GM12874 (cell line): ENCODE measurements at regions not wholly inside any gene's neighbourhood (a gene's known extent, or its start where the extent isn't known, plus 50 kb on each side); places are given as distances from the start of the nearest gene placed in this dataset.

Experiments
- TF ChIP-seq, protein P1 (sequence below): IDR thresholded peaks from 2 replicates; pipeline ENCODE4 v1.5.1; 2011; ENCODE audit warnings: low read depth, mild to moderate bottlenecking, control low read depth, low read length, moderate library complexity; ENCODE audit not compliant: insufficient read depth

DNA sequence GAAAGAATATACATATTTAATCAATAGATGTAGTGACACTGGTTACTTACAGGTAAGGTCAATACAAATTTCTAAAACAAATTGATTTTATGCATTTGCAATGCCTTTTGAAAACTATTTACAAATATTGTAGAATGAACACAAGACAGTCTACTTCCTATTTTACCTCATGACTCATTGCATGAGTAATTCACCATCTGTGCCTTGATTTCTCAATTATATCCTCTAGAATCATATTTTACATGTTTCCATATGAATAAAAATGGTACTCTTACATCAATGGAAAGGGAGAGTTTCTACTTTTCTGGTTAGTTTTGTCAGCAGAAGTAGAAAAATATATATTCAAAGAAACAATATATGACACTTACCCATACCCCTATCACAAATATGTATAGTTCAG lies 203.8 kb upstream of the CDH7 start:
- TF ChIP-seq, protein P1, sequence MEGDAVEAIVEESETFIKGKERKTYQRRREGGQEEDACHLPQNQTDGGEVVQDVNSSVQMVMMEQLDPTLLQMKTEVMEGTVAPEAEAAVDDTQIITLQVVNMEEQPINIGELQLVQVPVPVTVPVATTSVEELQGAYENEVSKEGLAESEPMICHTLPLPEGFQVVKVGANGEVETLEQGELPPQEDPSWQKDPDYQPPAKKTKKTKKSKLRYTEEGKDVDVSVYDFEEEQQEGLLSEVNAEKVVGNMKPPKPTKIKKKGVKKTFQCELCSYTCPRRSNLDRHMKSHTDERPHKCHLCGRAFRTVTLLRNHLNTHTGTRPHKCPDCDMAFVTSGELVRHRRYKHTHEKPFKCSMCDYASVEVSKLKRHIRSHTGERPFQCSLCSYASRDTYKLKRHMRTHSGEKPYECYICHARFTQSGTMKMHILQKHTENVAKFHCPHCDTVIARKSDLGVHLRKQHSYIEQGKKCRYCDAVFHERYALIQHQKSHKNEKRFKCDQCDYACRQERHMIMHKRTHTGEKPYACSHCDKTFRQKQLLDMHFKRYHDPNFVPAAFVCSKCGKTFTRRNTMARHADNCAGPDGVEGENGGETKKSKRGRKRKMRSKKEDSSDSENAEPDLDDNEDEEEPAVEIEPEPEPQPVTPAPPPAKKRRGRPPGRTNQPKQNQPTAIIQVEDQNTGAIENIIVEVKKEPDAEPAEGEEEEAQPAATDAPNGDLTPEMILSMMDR: no peak

DNA sequence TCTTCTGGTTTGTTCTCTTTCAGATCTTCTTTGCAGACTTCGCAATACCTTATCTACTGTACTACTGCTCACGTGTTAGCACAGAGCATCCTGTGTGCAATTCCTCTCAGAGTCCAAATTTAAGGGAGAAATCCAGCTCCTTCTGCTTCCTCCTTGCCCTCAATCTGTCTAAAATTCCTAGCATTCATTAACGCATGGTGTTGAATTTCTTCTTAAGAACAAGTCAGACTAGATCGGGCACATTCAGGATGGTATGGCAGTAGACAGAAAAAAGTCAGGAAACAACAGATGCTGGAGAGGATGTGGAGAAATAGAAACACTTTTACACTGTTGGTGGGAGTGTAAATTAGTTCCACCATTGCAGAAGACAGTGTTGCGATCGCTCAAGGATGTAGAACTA lies 206.1 kb upstream of the CDH7 start:
- TF ChIP-seq, protein P1: no peak

DNA sequence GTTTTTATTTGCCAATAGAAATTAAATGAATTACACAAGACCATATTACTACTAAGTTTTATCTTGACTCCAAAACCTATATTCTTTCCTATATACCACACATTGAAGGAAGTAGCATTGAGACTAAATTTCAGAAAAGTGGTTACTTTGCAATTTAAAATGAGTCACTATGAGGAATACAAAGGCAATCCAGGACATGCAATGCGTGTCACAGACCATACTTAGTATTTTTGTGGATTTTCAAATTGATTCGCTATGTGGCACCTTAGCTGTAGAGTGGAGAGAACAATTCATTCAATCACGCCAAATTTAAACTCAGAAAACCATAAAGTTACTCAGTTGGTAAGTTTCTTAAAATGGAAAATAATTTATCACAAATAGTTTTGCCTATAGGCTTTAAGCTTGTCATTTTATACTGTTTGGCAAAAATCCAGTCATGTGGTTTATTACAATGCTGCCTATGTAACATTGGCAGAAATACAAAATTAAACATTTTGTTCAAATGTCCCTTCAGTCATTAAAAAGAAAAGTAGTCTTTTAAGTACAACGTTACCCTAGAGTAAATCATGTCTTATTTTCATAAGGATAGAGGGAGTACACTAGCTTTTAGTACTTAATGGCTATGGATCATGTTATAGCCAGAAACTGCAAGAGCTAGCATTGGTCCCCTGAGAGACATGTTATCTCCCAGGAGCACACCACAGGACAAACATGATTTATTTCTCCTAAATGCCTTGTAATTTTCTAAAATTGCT lies 222.8 kb upstream of the CDH7 start:
- TF ChIP-seq, protein P1: no peak

DNA sequence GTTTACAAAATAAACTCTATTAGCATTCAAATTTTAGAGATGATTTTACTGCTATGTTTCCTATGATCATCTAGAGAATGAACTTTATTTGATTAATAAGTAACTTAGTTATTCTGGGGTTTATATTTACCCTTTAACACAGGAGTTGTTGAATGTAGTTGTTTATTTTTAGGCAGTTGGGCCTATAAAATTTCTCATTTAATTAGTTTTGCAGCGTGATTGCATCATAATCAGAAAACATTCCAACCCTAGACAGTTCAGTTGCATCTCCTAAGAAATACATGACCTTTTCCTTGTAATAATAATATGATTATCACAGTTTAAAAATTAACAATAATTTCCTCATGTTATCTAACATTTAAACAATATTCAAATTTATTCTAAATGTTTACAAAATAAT lies 224.7 kb upstream of the CDH7 start:
- TF ChIP-seq, protein P1: no peak

DNA sequence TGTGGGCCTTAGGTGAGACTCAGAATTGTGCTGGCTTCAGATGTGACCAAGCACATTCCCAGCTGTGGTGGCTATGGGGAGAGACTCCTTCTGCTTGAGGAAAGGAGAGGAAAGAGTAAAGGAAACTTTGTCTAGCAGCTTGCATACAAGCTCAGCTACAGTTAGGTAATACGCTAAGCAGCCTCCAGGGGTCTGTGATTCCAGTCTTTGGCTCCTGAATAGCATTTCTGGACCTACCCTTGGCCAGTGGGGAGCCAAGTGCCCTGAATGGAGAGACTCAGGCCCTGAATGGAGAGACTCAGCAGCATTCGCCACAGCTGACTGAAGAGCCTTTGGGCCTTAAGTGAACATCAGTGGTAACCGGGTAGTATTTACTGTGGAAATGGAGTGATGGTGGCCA lies 227.4 kb upstream of the CDH7 start:
- TF ChIP-seq, protein P1: no peak

DNA sequence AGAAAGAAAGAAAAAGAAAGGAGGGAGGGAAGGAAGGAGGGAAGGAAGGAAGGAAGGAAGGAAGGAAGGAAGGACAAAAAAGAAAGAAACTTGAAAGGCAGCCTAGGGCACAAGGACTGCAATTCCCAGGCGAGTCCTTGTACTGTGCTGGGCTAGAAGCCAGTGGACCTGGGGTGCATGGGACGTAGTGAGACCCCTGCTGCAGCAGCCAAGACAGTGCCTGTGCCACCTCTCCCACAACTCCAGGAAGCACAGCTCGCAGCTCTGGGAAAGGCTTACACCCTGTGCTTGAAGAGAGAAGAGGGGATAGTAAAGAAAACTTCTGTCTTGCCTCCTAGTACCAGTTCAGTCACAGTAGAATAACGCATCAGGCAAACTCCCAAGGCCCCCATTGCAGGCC lies 227.9 kb upstream of the CDH7 start:
- TF ChIP-seq, protein P1: no peak

DNA sequence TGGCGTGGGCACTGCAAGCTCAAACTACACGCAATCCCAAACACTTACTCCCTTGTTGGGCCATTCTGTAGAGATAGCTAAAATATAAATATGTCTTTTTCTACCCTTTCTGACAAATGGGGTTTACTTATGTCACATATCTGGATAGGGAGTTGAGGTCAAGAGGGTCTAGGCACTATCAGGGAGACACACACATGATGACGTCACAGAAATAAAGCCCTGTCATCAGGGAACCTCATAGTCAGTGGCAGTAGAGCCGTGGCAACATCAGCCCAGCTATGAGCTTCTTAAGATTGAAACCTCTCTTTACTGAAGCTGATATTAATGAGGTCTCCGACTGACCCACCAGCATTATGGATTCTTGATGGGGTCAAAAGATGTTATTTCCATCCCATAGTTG lies 234.6 kb upstream of the CDH7 start:
- TF ChIP-seq, protein P1: no peak
